CD4-positive, alpha-beta T cell (primary cell): ENCODE measurements at regions not wholly inside any gene's neighbourhood (a gene's known extent, or its start where the extent isn't known, plus 50 kb on each side); places are given as distances from the start of the nearest gene placed in this dataset.

Source experiments
- ATAC-seq: fragments of 200-7000 bp; cut with Tn5 transposase; one replicate; pipeline ENCODE4 v1.10.0; 2022; ENCODE audit warnings: mild to moderate bottlenecking; ENCODE audit not compliant: poor library complexity
- CTCF ChIA-PET: fragments of 350-600 bp; sonication (Branson Sonifier 250); formaldehyde crosslinking; loops from one replicate; lab custom pipeline; 2021; ENCODE audit warnings: antibody characterized with exemption, inconsistent platforms; lab: Charles Lee
- POLR2A ChIA-PET: fragments of 350-600 bp; sonication (Branson Sonifier 250); formaldehyde crosslinking; loops from one replicate; lab custom pipeline; 2021; ENCODE audit warnings: antibody characterized with exemption, inconsistent platforms; lab: Charles Lee
- DNase-seq, 14 experiments: peaks; one replicate each; pipeline ENCODE4 v3.0.0-alpha.2; 2013 to 2020; ENCODE audit warnings: mixed read lengths in 2 of 14
- H3K27ac ChIP-seq, 2 donors: one replicate each; pipeline versions ENCODE4 v1.5.1 to v1.7.0; 2013; ENCODE audit warnings: low read length in 2 of 2, low read depth in 1 of 2, mild to moderate bottlenecking in 1 of 2
- H3K27me3 ChIP-seq, 2 experiments: 1 replicate in 1 of 2; 2 replicates in 1 of 2; pipeline versions ENCODE4 v1.6.1 to v1.7.0; 2013; ENCODE audit warnings: low read length in 2 of 2, control low read depth in 1 of 2, mild to moderate bottlenecking in 1 of 2, moderate library complexity in 1 of 2; ENCODE audit not compliant: insufficient read depth in 2 of 2, control insufficient read depth in 1 of 2
- H3K36me3 ChIP-seq: one replicate; pipeline ENCODE4 v1.6.1; 2013; ENCODE audit warnings: low read length, control low read depth; ENCODE audit not compliant: insufficient read depth
- H3K4me1 ChIP-seq: one replicate; pipeline ENCODE4 v1.6.1; 2013; ENCODE audit warnings: low read length, control low read depth; ENCODE audit not compliant: insufficient read depth
- H3K4me3 ChIP-seq: one replicate; pipeline ENCODE4 v1.5.1; 2013; ENCODE audit warnings: mild to moderate bottlenecking, low read length, moderate library complexity
- H3K9me3 ChIP-seq, 2 experiments: 1 replicate in 1 of 2; 2 replicates in 1 of 2; pipeline versions ENCODE4 v1.6.1 to v1.7.0; 2013; ENCODE audit warnings: low read length in 2 of 2, mild to moderate bottlenecking in 2 of 2, control low read depth in 1 of 2, moderate library complexity in 1 of 2; ENCODE audit not compliant: control insufficient read depth in 1 of 2, insufficient read depth in 1 of 2
- H3K27ac Mint-ChIP-seq: one replicate; pipeline ENCODE4 v1.8.0; 2020; ENCODE audit warnings: mixed read lengths
- H3K27me3 Mint-ChIP-seq: one replicate; pipeline ENCODE4 v1.8.0; 2021; ENCODE audit warnings: mixed read lengths
- H3K36me3 Mint-ChIP-seq: one replicate; pipeline ENCODE4 v1.8.0; 2021; ENCODE audit warnings: low read depth, mixed read lengths
- H3K4me1 Mint-ChIP-seq: one replicate; pipeline ENCODE4 v1.8.0; 2021; ENCODE audit warnings: low read depth, mixed read lengths
- H3K4me3 Mint-ChIP-seq: one replicate; pipeline ENCODE4 v1.8.0; 2020; ENCODE audit warnings: mild to moderate bottlenecking, mixed read lengths
- H3K9me3 Mint-ChIP-seq: one replicate; pipeline ENCODE4 v1.8.0; 2020; ENCODE audit warnings: mixed read lengths
- CTCF ChIP-seq: fragments of 200-600 bp; IDR thresholded peaks from one replicate; pipeline ENCODE4 v1.8.0; 2022; ENCODE audit warnings: antibody characterized with exemption, mild to moderate bottlenecking
- intact Hi-C, 2 experiments: fragments of 100-400 bp; cut with DNase I in 1 of 2; cut with micrococcal nuclease in 1 of 2; formaldehyde crosslinking; loops; one replicate each; pipeline versions ENCODE4 v1.15.1 to v1.9.0; 2023 to 2025; cut with DNase I, micrococcal nuclease

GRCh38 chr7:115674467-115675024 is 356.0 kb downstream of the TFEC start:
- no peak overlapping the region for H3K27ac ChIP-seq
- H3K27me3 Mint-ChIP-seq: no peaks in the 10 kb centered on the region
- no peaks in the 10 kb centered on the region for H3K36me3 ChIP-seq
- no peaks in the 10 kb centered on the region for H3K4me1 Mint-ChIP-seq
- no peak overlapping the region for H3K4me3 ChIP-seq
- no peaks in the 10 kb centered on the region for H3K36me3 Mint-ChIP-seq
- TF ChIP-seq CTCF: no peak
- CTCF ChIA-PET: interaction anchor here (0.6 kb wide), 1 partner anchor 327 kb away, joined by 3 read pairs; no protein-coding TSS in a partner anchor
- intact Hi-C loops: no loop called here
- H3K9me3 Mint-ChIP-seq: no peaks in the 10 kb centered on the region
- POLR2A ChIA-PET: no interaction called here
- no peaks in the 10 kb centered on the region for H3K9me3 ChIP-seq
- ATAC-seq: no peak
- DNase-seq: no peak
- H3K4me3 Mint-ChIP-seq: no peak overlapping the region
- no peaks in the 10 kb centered on the region for H3K27me3 ChIP-seq
- H3K27ac Mint-ChIP-seq: no peak overlapping the region
- H3K4me1 ChIP-seq: no peaks in the 10 kb centered on the region

GRCh38 chr7:115672024-115672423 is 358.5 kb downstream of the TFEC start:
- no peak for ATAC-seq
- Mint-ChIP-seq H3K9me3 (no peaks in the 10 kb centered on the region), H3K27ac (no peak overlapping the region), H3K4me1 (no peaks in the 10 kb centered on the region), H3K4me3 (no peak overlapping the region), H3K27me3 (no peaks in the 10 kb centered on the region), H3K36me3 (no peaks in the 10 kb centered on the region)
- H3K36me3 ChIP-seq: no peaks in the 10 kb centered on the region
- no peak overlapping the region for H3K4me3 ChIP-seq
- CTCF ChIA-PET: no interaction called here
- no peaks in the 10 kb centered on the region for H3K27me3 ChIP-seq
- DNase-seq: no peak
- intact Hi-C loops: no loop called here
- no peak for TF ChIP-seq CTCF
- POLR2A ChIA-PET: no interaction called here
- H3K4me1 ChIP-seq: no peaks in the 10 kb centered on the region
- H3K27ac ChIP-seq: no peak overlapping the region
- no peaks in the 10 kb centered on the region for H3K9me3 ChIP-seq

GRCh38 chr7:115662676-115663075 is 367.9 kb downstream of the TFEC start:
- Histone ChIP-seq H3K27ac (no peak overlapping the region), H3K27me3 (no peaks in the 10 kb centered on the region), H3K4me1 (no peaks in the 10 kb centered on the region), H3K4me3 (no peak overlapping the region), H3K9me3 (no peaks in the 10 kb centered on the region), H3K36me3 (no peaks in the 10 kb centered on the region)
- ChIA-PET CTCF (no interaction called here), POLR2A (no interaction called here)
- H3K27ac Mint-ChIP-seq: no peak overlapping the region
- no peak overlapping the region for H3K4me3 Mint-ChIP-seq
- intact Hi-C loops: no loop called here
- no peak for TF ChIP-seq CTCF
- H3K9me3 Mint-ChIP-seq: no peaks in the 10 kb centered on the region
- no peaks in the 10 kb centered on the region for H3K4me1 Mint-ChIP-seq
- no peaks in the 10 kb centered on the region for H3K27me3 Mint-ChIP-seq
- ATAC-seq: no peak
- no peaks in the 10 kb centered on the region for H3K36me3 Mint-ChIP-seq
- no peak for DNase-seq
